ENCODE measurements at regions not wholly inside any gene's neighbourhood (a gene's known extent, or its start where the extent isn't known, plus 50 kb on each side); places are given as distances from the start of the nearest gene placed in this dataset.
A peak's percentile ranks its signal among the peaks of the same experiment; 100 is the strongest.

DNA sequence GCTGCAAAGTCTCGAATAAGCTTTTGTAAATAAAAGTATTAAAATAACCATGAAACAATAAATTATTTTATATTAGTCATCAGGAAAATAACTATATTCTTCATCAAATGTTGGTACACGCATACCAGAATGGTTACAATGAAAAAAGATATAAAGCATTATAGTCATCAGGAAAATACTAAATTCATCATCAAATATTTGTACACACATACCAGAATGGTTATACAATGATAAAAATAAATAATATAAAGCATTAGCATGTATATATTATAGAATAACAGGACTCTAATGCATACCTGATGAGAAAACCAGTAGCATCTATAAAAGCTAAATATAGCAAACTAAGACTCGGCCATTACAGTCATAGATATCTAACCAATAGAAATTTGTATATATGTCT, 202.9 kb downstream of the TRAM1L1 start:
- no peaks in the 10 kb centered on the region for H3K79me2 ChIP-seq (ENCODE audit: low read length)
- ChIA-PET CTCF (no interaction called here), POLR2A (ENCODE audit: unreplicated experiment) (no interaction called here)
- no peak overlapping the region for H3K4me2 ChIP-seq (ENCODE audit: low read length)
- no peaks in the 10 kb centered on the region for H3K9me3 ChIP-seq (ENCODE audit: low read length)
- H3K4me1 ChIP-seq (ENCODE audit: insufficient read depth, low read length) = no peaks in the 10 kb centered on the region
- intact Hi-C loops (cut with micrococcal nuclease) = no loop called here
- ATAC-seq (peak; percentile 93), DNase-seq (peak; percentile 21)
- H4K20me1 ChIP-seq (ENCODE audit: low read length) = no peaks in the 10 kb centered on the region
- H3K4me3 ChIP-seq (ENCODE audit: low read length) = no peak overlapping the region
- TF ChIP-seq EZH2phosphoT487 (IDR thresholded peaks at IDR 0.05; ENCODE audit: borderline replicate concordance, low read length) (no peak), EZH2 (IDR thresholded peaks at IDR 0.05; ENCODE audit: low read length, unreplicated experiment) (no peak)
- TF ChIP-seq, protein P1, sequence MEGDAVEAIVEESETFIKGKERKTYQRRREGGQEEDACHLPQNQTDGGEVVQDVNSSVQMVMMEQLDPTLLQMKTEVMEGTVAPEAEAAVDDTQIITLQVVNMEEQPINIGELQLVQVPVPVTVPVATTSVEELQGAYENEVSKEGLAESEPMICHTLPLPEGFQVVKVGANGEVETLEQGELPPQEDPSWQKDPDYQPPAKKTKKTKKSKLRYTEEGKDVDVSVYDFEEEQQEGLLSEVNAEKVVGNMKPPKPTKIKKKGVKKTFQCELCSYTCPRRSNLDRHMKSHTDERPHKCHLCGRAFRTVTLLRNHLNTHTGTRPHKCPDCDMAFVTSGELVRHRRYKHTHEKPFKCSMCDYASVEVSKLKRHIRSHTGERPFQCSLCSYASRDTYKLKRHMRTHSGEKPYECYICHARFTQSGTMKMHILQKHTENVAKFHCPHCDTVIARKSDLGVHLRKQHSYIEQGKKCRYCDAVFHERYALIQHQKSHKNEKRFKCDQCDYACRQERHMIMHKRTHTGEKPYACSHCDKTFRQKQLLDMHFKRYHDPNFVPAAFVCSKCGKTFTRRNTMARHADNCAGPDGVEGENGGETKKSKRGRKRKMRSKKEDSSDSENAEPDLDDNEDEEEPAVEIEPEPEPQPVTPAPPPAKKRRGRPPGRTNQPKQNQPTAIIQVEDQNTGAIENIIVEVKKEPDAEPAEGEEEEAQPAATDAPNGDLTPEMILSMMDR (conservative IDR thresholded peaks at IDR 0.05; ENCODE audit: low read depth, low read length) = no peak
- no peaks in the 10 kb centered on the region for H3K27me3 ChIP-seq (ENCODE audit: low read length)
- H2AFZ ChIP-seq (ENCODE audit: low read length) = no peak overlapping the region
- H3K27ac ChIP-seq (ENCODE audit: low read length) = 0 out of 2 replicates have a peak overlapping the region, but pooled peaks have one; percentile 29
- no peak overlapping the region for H3K9ac ChIP-seq (ENCODE audit: low read length)
- H3F3A ChIP-seq (ENCODE audit: low read length, unreplicated experiment) = no peaks in the 10 kb centered on the region
- no peaks in the 10 kb centered on the region for H3K36me3 ChIP-seq (ENCODE audit: low read depth, low read length)
- no TSS peak for BruUV-seq (replicated peaks)
- H3K9me2 ChIP-seq (replicated peaks; ENCODE audit: low read length) = no peaks in the 10 kb centered on the region

DNA sequence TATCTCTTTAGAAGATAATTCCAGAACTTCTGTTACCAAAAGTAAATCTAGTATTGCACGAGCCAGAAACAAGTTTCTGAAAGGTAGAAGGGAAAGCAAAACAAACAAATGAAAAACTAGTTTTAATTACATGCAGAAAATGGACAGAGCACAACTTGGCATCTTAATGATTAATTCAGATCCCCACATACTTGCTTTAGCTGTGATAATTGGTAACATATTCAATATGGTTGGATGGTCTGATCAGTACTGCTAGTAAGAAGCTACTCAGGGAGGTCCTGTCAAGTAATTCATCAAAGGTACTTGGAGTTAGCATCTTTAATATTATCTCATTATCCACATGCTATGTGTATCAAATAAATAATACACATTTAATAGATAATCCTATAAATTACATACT, 204.3 kb downstream of the TRAM1L1 start:
- Histone ChIP-seq H4K20me1 (ENCODE audit: low read length) (no peaks in the 10 kb centered on the region), H3K9me3 (ENCODE audit: low read length) (no peaks in the 10 kb centered on the region), H3K9me2 (replicated peaks; ENCODE audit: low read length) (no peaks in the 10 kb centered on the region), H3F3A (ENCODE audit: low read length, unreplicated experiment) (no peaks in the 10 kb centered on the region), H3K27ac (ENCODE audit: low read length) (no peak overlapping the region), H2AFZ (ENCODE audit: low read length) (no peak overlapping the region), H3K9ac (ENCODE audit: low read length) (no peak overlapping the region), H3K4me2 (ENCODE audit: low read length) (no peak overlapping the region), H3K79me2 (ENCODE audit: low read length) (no peaks in the 10 kb centered on the region), H3K36me3 (ENCODE audit: low read depth, low read length) (no peaks in the 10 kb centered on the region), H3K27me3 (ENCODE audit: low read length) (no peaks in the 10 kb centered on the region), H3K4me3 (ENCODE audit: low read length) (no peak overlapping the region), H3K4me1 (ENCODE audit: insufficient read depth, low read length) (no peaks in the 10 kb centered on the region)
- ChIA-PET POLR2A (ENCODE audit: unreplicated experiment) (no interaction called here), CTCF (no interaction called here)
- DNase-seq (no peak), ATAC-seq (no peak)
- intact Hi-C loops (cut with micrococcal nuclease) = no loop called here
- no TSS peak for BruUV-seq (replicated peaks)
- no peak for TF ChIP-seq EZH2phosphoT487 (IDR thresholded peaks at IDR 0.05; ENCODE audit: borderline replicate concordance, low read length)
- no peak for TF ChIP-seq EZH2 (IDR thresholded peaks at IDR 0.05; ENCODE audit: low read length, unreplicated experiment)

DNA sequence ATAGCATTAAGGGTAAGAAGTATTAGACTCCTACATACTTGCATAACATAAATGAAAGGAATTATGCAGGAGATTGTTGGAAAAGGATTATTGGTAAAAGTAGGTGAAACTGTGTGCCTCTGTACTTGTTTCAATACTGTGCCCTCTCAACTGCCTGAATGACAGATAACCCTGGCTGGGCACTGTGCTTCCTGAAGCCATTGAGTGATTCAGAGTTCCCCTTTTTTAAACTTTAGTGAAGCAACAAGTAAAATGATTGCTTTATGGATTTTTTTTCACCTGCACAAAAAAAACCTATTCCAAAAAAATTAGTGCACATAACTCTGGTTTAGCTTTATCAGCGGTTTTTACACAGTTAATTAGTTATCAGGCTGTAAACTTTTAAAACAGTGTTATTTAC, 204.8 kb downstream of the TRAM1L1 start:
- CTCF ChIA-PET = no interaction called here
- no peaks in the 10 kb centered on the region for H3K9me2 ChIP-seq (replicated peaks; ENCODE audit: low read length)
- no peaks in the 10 kb centered on the region for H3K36me3 ChIP-seq (ENCODE audit: low read depth, low read length)
- POLR2A ChIA-PET (ENCODE audit: unreplicated experiment) = no interaction called here
- intact Hi-C loops (cut with micrococcal nuclease) = no loop called here
- H3F3A ChIP-seq (ENCODE audit: low read length, unreplicated experiment) = no peaks in the 10 kb centered on the region
- no peak overlapping the region for H3K4me2 ChIP-seq (ENCODE audit: low read length)
- no peak overlapping the region for H3K27ac ChIP-seq (ENCODE audit: low read length)
- H3K79me2 ChIP-seq (ENCODE audit: low read length) = no peaks in the 10 kb centered on the region
- no peaks in the 10 kb centered on the region for H3K27me3 ChIP-seq (ENCODE audit: low read length)
- H3K4me1 ChIP-seq (ENCODE audit: insufficient read depth, low read length) = no peaks in the 10 kb centered on the region
- H2AFZ ChIP-seq (ENCODE audit: low read length) = no peak overlapping the region
- no peak overlapping the region for H3K9ac ChIP-seq (ENCODE audit: low read length)
- H3K4me3 ChIP-seq (ENCODE audit: low read length) = no peak overlapping the region
- no peak for ATAC-seq
- BruUV-seq (replicated peaks) = no TSS peak
- TF ChIP-seq EZH2 (IDR thresholded peaks at IDR 0.05; ENCODE audit: low read length, unreplicated experiment) (no peak), EZH2phosphoT487 (IDR thresholded peaks at IDR 0.05; ENCODE audit: borderline replicate concordance, low read length) (no peak)
- TF ChIP-seq, protein P1 (conservative IDR thresholded peaks at IDR 0.05; ENCODE audit: low read depth, low read length) = no peak
- no peaks in the 10 kb centered on the region for H3K9me3 ChIP-seq (ENCODE audit: low read length)
- no peaks in the 10 kb centered on the region for H4K20me1 ChIP-seq (ENCODE audit: low read length)
- no peak for DNase-seq

All from PC-3 (cell line).